Natural killer cell (primary cell): ENCODE measurements at regions not wholly inside any gene's neighbourhood (a gene's known extent, or its start where the extent isn't known, plus 50 kb on each side); places are given as distances from the start of the nearest gene placed in this dataset.

Experiments used
- ATAC-seq, 3 donors: fragments of 150-1000 bp in 2 of 3; fragments of 200-7000 bp in 1 of 3; cut with Tn5 transposase; 1 replicate in 1 of 3; 2 replicates in 2 of 3; pipeline ENCODE4 v1.10.0; 2021; ENCODE audit warnings: mild to moderate bottlenecking in 2 of 3, moderate library complexity in 2 of 3
- DNase-seq, 2 donors: peaks; one replicate each; pipeline versions ENCODE4 v3.0.0 to v3.0.0-alpha.2; 2013 to 2021; ENCODE audit warnings: mixed read lengths in 1 of 2
- H3K27ac ChIP-seq: one replicate; pipeline ENCODE4 v1.5.1; 2013; ENCODE audit warnings: mild to moderate bottlenecking, low read length
- H3K27me3 ChIP-seq: one replicate; pipeline ENCODE4 v1.6.1; 2013; ENCODE audit warnings: low read length; ENCODE audit not compliant: control insufficient read depth, insufficient read depth
- H3K36me3 ChIP-seq: one replicate; pipeline ENCODE4 v1.6.1; 2013; ENCODE audit warnings: low read length; ENCODE audit not compliant: control insufficient read depth, insufficient read depth
- H3K4me1 ChIP-seq: one replicate; pipeline ENCODE4 v1.6.1; 2013; ENCODE audit warnings: low read length; ENCODE audit not compliant: control insufficient read depth, insufficient read depth
- H3K4me3 ChIP-seq: one replicate; pipeline ENCODE4 v1.5.1; 2013; ENCODE audit warnings: low read length
- H3K9me3 ChIP-seq: one replicate; pipeline ENCODE4 v1.6.1; 2013; ENCODE audit warnings: low read length; ENCODE audit not compliant: control insufficient read depth, insufficient read depth
- H3K27ac Mint-ChIP-seq, 2 donors: one replicate each; pipeline ENCODE4 v1.8.0; 2022; ENCODE audit warnings: mild to moderate bottlenecking in 2 of 2, mixed read lengths in 2 of 2, moderate library complexity in 1 of 2
- H3K27me3 Mint-ChIP-seq, 2 donors: one replicate each; pipeline ENCODE4 v1.8.0; 2022; ENCODE audit warnings: low read depth in 2 of 2, mixed read lengths in 2 of 2
- H3K36me3 Mint-ChIP-seq: one replicate; pipeline ENCODE4 v1.8.0; 2022; ENCODE audit warnings: mixed read lengths
- H3K4me1 Mint-ChIP-seq, 2 donors: one replicate each; pipeline ENCODE4 v1.8.0; 2022; ENCODE audit warnings: mixed read lengths in 2 of 2
- H3K4me3 Mint-ChIP-seq: one replicate; pipeline ENCODE4 v1.8.0; 2022; ENCODE audit warnings: mild to moderate bottlenecking, moderate library complexity, mixed read lengths
- H3K9me3 Mint-ChIP-seq, 2 donors: one replicate each; pipeline ENCODE4 v1.8.0; 2022; ENCODE audit warnings: mixed read lengths in 2 of 2
- CTCF ChIP-seq: fragments of 200-600 bp; IDR thresholded peaks from one replicate; pipeline ENCODE4 v1.8.0; 2022; ENCODE audit warnings: antibody characterized with exemption
- WGBS: methylation state at CpG from one replicate; pipeline ENCODE4 v1.1.7; 2013; ENCODE audit warnings: missing lambda C conversion rate; ENCODE audit not compliant: insufficient coverage; 5-methylcytosine and 5-hydroxymethylcytosine counted together
- intact Hi-C: fragments of 100-400 bp; cut with micrococcal nuclease; formaldehyde crosslinking; loops from one replicate; pipeline ENCODE4 v1.14.2; 2022

- Histone ChIP-seq H3K4me3 (no peak overlapping the region), H3K9me3 (no peaks in the 10 kb centered on the region), H3K36me3 (no peaks in the 10 kb centered on the region), H3K27ac (no peak overlapping the region), H3K4me1 (no peaks in the 10 kb centered on the region), H3K27me3 (no peaks in the 10 kb centered on the region)
- DNase-seq (no peak), ATAC-seq (no peak)
- H3K4me3 Mint-ChIP-seq = no peak overlapping the region
- H3K36me3 Mint-ChIP-seq = no peaks in the 10 kb centered on the region
- no peak overlapping the region for H3K27ac Mint-ChIP-seq
- intact Hi-C loops = no loop called here
- no peaks in the 10 kb centered on the region for H3K4me1 Mint-ChIP-seq
- no peaks in the 10 kb centered on the region for H3K9me3 Mint-ChIP-seq
- no peak for TF ChIP-seq CTCF
- 63% methylated on average over 2 of the region's 3 CpGs for WGBS
- no peaks in the 10 kb centered on the region for H3K27me3 Mint-ChIP-seq
Observed at GRCh38 chr6:47170617-47170947, 128.4 kb upstream of the ADGRF1 start.

GRCh38 chr6:47169785-47170616, 127.9 kb upstream of the ADGRF1 start:
- H3K36me3 Mint-ChIP-seq = no peaks in the 10 kb centered on the region
- 100% methylated on average over 1 of the region's 1 CpG for WGBS
- no peaks in the 10 kb centered on the region for H3K36me3 ChIP-seq
- no peaks in the 10 kb centered on the region for H3K4me1 ChIP-seq
- no peaks in the 10 kb centered on the region for H3K9me3 ChIP-seq
- intact Hi-C loops = no loop called here
- no peak for DNase-seq
- no peaks in the 10 kb centered on the region for H3K27me3 ChIP-seq
- TF ChIP-seq CTCF = no peak
- H3K27ac ChIP-seq = no peak overlapping the region
- no peak for ATAC-seq
- no peak overlapping the region for H3K27ac Mint-ChIP-seq
- H3K4me3 ChIP-seq = no peak overlapping the region
- no peaks in the 10 kb centered on the region for H3K9me3 Mint-ChIP-seq
- H3K27me3 Mint-ChIP-seq = no peaks in the 10 kb centered on the region
- no peaks in the 10 kb centered on the region for H3K4me1 Mint-ChIP-seq
- no peak overlapping the region for H3K4me3 Mint-ChIP-seq

- Mint-ChIP-seq H3K9me3 (peaks cover 0 to 2% of the 10 kb centered on the region in 2 donors), H3K4me3 (no peak overlapping the region), H3K36me3 (no peaks in the 10 kb centered on the region), H3K27me3 (no peaks in the 10 kb centered on the region), H3K4me1 (no peaks in the 10 kb centered on the region), H3K27ac (no peak overlapping the region)
- intact Hi-C loops = no loop called here
- WGBS = 98% methylated on average over 2 of the region's 2 CpGs
- TF ChIP-seq CTCF = no peak
- no peaks in the 10 kb centered on the region for H3K9me3 ChIP-seq
- H3K4me3 ChIP-seq = no peak overlapping the region
- no peaks in the 10 kb centered on the region for H3K27me3 ChIP-seq
- no peaks in the 10 kb centered on the region for H3K36me3 ChIP-seq
- no peak overlapping the region for H3K27ac ChIP-seq
- H3K4me1 ChIP-seq = no peaks in the 10 kb centered on the region
- ATAC-seq = no peak
- DNase-seq = no peak
Observed at GRCh38 chr6:47168180-47168579, 126.0 kb upstream of the ADGRF1 start.

- ATAC-seq = no peak
- no peak overlapping the region for H3K27ac Mint-ChIP-seq
- 76% methylated on average over 1 of the region's 1 CpG for WGBS
- no peak overlapping the region for H3K27ac ChIP-seq
- no peaks in the 10 kb centered on the region for H3K4me1 ChIP-seq
- intact Hi-C loops = no loop called here
- no peaks in the 10 kb centered on the region for H3K27me3 Mint-ChIP-seq
- no peak for TF ChIP-seq CTCF
- H3K4me3 ChIP-seq = no peak overlapping the region
- no peaks in the 10 kb centered on the region for H3K36me3 ChIP-seq
- no peak for DNase-seq
- no peaks in the 10 kb centered on the region for H3K36me3 Mint-ChIP-seq
- H3K4me1 Mint-ChIP-seq = no peaks in the 10 kb centered on the region
- H3K9me3 ChIP-seq = no peaks in the 10 kb centered on the region
- no peak overlapping the region for H3K4me3 Mint-ChIP-seq
- H3K27me3 ChIP-seq = no peaks in the 10 kb centered on the region
- H3K9me3 Mint-ChIP-seq = peaks cover 0 to 4% of the 10 kb centered on the region in 2 donors
Observed at GRCh38 chr6:47165918-47166317, 123.8 kb upstream of the ADGRF1 start.
